Hepatic stellate cell (primary cell): ENCODE measurements at regions not wholly inside any gene's neighbourhood (a gene's known extent, or its start where the extent isn't known, plus 50 kb on each side); places are given as distances from the start of the nearest gene placed in this dataset.
"Not testable (repeated sequence)": the region's sequence is repeated elsewhere in the genome, so short reads cannot be mapped to it uniquely, and the experiment has no call there.

Experiments
- DNase-seq: peaks from one replicate; pipeline ENCODE4 v3.0.0; 2011; ENCODE audit warnings: low spot score

- no peak for DNase-seq
Observed at GRCh38 chr5:6273090-6273735, 105.1 kb downstream of the MED10 start.

GRCh38 chr5:6269925-6270324 is 108.4 kb downstream of the MED10 start:
- no peak for DNase-seq

GRCh38 chr5:6266671-6267197 is 111.6 kb downstream of the MED10 start:
- no peak for DNase-seq

GRCh38 chr5:6264394-6264793 is 114.0 kb downstream of the MED10 start:
- no peak for DNase-seq

GRCh38 chr5:6262651-6263363 is 115.5 kb downstream of the MED10 start:
- DNase-seq, result no peak

GRCh38 chr5:6261668-6262067 is 116.7 kb downstream of the MED10 start:
- no peak for DNase-seq

GRCh38 chr5:6261256-6261655 is 117.1 kb downstream of the MED10 start:
- DNase-seq, result no peak

- DNase-seq, result no peak
Observed at GRCh38 chr5:6260846-6261245, 117.5 kb downstream of the MED10 start.

- no peak for DNase-seq
Observed at GRCh38 chr5:6256901-6257300, 121.4 kb downstream of the MED10 start.

- no peak for DNase-seq
Observed at GRCh38 chr5:6255956-6256355, 122.4 kb downstream of the MED10 start.

GRCh38 chr5:6253846-6254245 is 124.5 kb downstream of the MED10 start:
- no peak for DNase-seq

- DNase-seq, result no peak
Observed at GRCh38 chr5:6253281-6253680, 125.1 kb downstream of the MED10 start.

- DNase-seq, result no peak
Observed at GRCh38 chr5:6252581-6252980, 125.8 kb downstream of the MED10 start.

GRCh38 chr5:6251565-6252102 is 126.7 kb downstream of the MED10 start:
- DNase-seq, result no peak

GRCh38 chr5:6250121-6250520 is 128.2 kb downstream of the MED10 start:
- DNase-seq, result no peak

GRCh38 chr5:6248132-6248531 is 130.2 kb downstream of the MED10 start:
- DNase-seq, result no peak

- no peak for DNase-seq
Observed at GRCh38 chr5:6246820-6247437, 131.4 kb downstream of the MED10 start.

- DNase-seq, result no peak
Observed at GRCh38 chr5:6244339-6244714, 134.0 kb downstream of the MED10 start.

GRCh38 chr5:6243706-6244338 is 134.5 kb downstream of the MED10 start:
- no peak for DNase-seq

GRCh38 chr5:6241056-6241455 is 137.3 kb downstream of the MED10 start:
- DNase-seq, result not testable (repeated sequence)

GRCh38 chr5:6236858-6237481 is 141.4 kb downstream of the MED10 start:
- DNase-seq, result no peak
